ENCODE measurements at regions not wholly inside any gene's neighbourhood (a gene's known extent, or its start where the extent isn't known, plus 50 kb on each side); places are given as distances from the start of the nearest gene placed in this dataset.
A peak's percentile ranks its signal among the peaks of the same experiment; 100 is the strongest.

- peaks cover 3% of the 10 kb centered on the region for H3K4me1 Mint-ChIP-seq (ENCODE audit: low read depth)
- no peak for ATAC-seq
- POLR2A ChIA-PET, result no interaction called here
- peaks cover 22% of the 10 kb centered on the region for H3K27me3 Mint-ChIP-seq (ENCODE audit: low read depth)
- no peak overlapping the region for H3K4me3 Mint-ChIP-seq
- no peaks in the 10 kb centered on the region for H3K9me3 Mint-ChIP-seq (ENCODE audit: insufficient read depth)
- DNase-seq, result no peak
- no peaks in the 10 kb centered on the region for H3K36me3 Mint-ChIP-seq (ENCODE audit: low read depth)
- CTCF ChIA-PET, result no interaction called here
- no peak overlapping the region for H3K27ac Mint-ChIP-seq
Measured at GRCh38 chr10:120975868-120976225, 124.7 kb downstream of the WDR11 start.

GRCh38 chr10:120977897-120978296 is 126.7 kb downstream of the WDR11 start:
- no peaks in the 10 kb centered on the region for H3K9me3 Mint-ChIP-seq (ENCODE audit: insufficient read depth)
- CTCF ChIA-PET, result interaction anchor here (1.4 kb wide), 1 partner anchor 29 kb away, joined by 6 read pairs; no protein-coding TSS in a partner anchor

GRCh38 chr10:120978589-120979252 is 127.6 kb downstream of the WDR11 start:
- ChIA-PET CTCF (interaction anchor here (1.4 kb wide), 1 partner anchor 30 kb away, joined by 6 read pairs; no protein-coding TSS in a partner anchor), POLR2A (no interaction called here)
- H3K4me1 Mint-ChIP-seq (ENCODE audit: low read depth), result peaks cover 3% of the 10 kb centered on the region
- H3K9me3 Mint-ChIP-seq (ENCODE audit: insufficient read depth), result no peaks in the 10 kb centered on the region
- H3K36me3 Mint-ChIP-seq (ENCODE audit: low read depth), result no peaks in the 10 kb centered on the region
- ATAC-seq (no peak), DNase-seq (no peak)
- no peak overlapping the region for H3K4me3 Mint-ChIP-seq
- H3K27me3 Mint-ChIP-seq (ENCODE audit: low read depth), result peaks cover 33% of the 10 kb centered on the region
- H3K27ac Mint-ChIP-seq, result no peak overlapping the region

More at GRCh38 chr10:120977897-120978296, 126.7 kb downstream of the WDR11 start:
- Mint-ChIP-seq H3K27me3 (ENCODE audit: low read depth) (peaks cover 32% of the 10 kb centered on the region), H3K27ac (no peak overlapping the region), H3K4me1 (ENCODE audit: low read depth) (peaks cover 3% of the 10 kb centered on the region), H3K36me3 (ENCODE audit: low read depth) (no peaks in the 10 kb centered on the region), H3K4me3 (no peak overlapping the region)
- POLR2A ChIA-PET, result no interaction called here
- DNase-seq (no peak), ATAC-seq (no peak)

GRCh38 chr10:120979435-120980278 is 128.5 kb downstream of the WDR11 start:
- Mint-ChIP-seq H3K4me1 (ENCODE audit: low read depth) (peaks cover 3% of the 10 kb centered on the region), H3K4me3 (no peak overlapping the region), H3K9me3 (ENCODE audit: insufficient read depth) (no peaks in the 10 kb centered on the region), H3K27me3 (ENCODE audit: low read depth) (peaks cover 33% of the 10 kb centered on the region), H3K36me3 (ENCODE audit: low read depth) (no peaks in the 10 kb centered on the region), H3K27ac (no peak overlapping the region)
- DNase-seq, result peak; percentile 44
- ChIA-PET POLR2A (no interaction called here), CTCF (no interaction called here)
- peak; percentile 58 for ATAC-seq

GRCh38 chr10:120980279-120981255 is 129.4 kb downstream of the WDR11 start:
- DNase-seq (no peak), ATAC-seq (no peak)
- H3K4me1 Mint-ChIP-seq (ENCODE audit: low read depth), result peaks cover 3% of the 10 kb centered on the region
- H3K4me3 Mint-ChIP-seq, result no peak overlapping the region
- no peaks in the 10 kb centered on the region for H3K36me3 Mint-ChIP-seq (ENCODE audit: low read depth)
- H3K27me3 Mint-ChIP-seq (ENCODE audit: low read depth), result peaks cover 33% of the 10 kb centered on the region
- CTCF ChIA-PET, result no interaction called here
- no peaks in the 10 kb centered on the region for H3K9me3 Mint-ChIP-seq (ENCODE audit: insufficient read depth)
- H3K27ac Mint-ChIP-seq, result no peak overlapping the region
- POLR2A ChIA-PET, result no interaction called here

- Mint-ChIP-seq H3K27me3 (ENCODE audit: low read depth) (peaks cover 33% of the 10 kb centered on the region), H3K9me3 (ENCODE audit: insufficient read depth) (peaks cover 2% of the 10 kb centered on the region), H3K4me1 (ENCODE audit: low read depth) (peaks cover 3% of the 10 kb centered on the region), H3K4me3 (no peak overlapping the region), H3K36me3 (ENCODE audit: low read depth) (no peaks in the 10 kb centered on the region), H3K27ac (no peak overlapping the region)
- DNase-seq (no peak), ATAC-seq (no peak)
- POLR2A ChIA-PET, result no interaction called here
- CTCF ChIA-PET, result no interaction called here
Measured at GRCh38 chr10:120981601-120982391, 130.6 kb downstream of the WDR11 start.

GRCh38 chr10:120982507-120982906 is 131.3 kb downstream of the WDR11 start:
- Mint-ChIP-seq H3K27me3 (ENCODE audit: low read depth) (peaks cover 31% of the 10 kb centered on the region), H3K36me3 (ENCODE audit: low read depth) (no peaks in the 10 kb centered on the region), H3K4me1 (ENCODE audit: low read depth) (peaks cover 10% of the 10 kb centered on the region), H3K27ac (no peak overlapping the region), H3K9me3 (ENCODE audit: insufficient read depth) (peaks cover 8% of the 10 kb centered on the region), H3K4me3 (no peak overlapping the region)
- CTCF ChIA-PET, result no interaction called here
- POLR2A ChIA-PET, result no interaction called here
- ATAC-seq (no peak), DNase-seq (no peak)

- DNase-seq, result no peak
- H3K27ac Mint-ChIP-seq, result no peak overlapping the region
- POLR2A ChIA-PET, result no interaction called here
- H3K27me3 Mint-ChIP-seq (ENCODE audit: low read depth), result peaks cover 24% of the 10 kb centered on the region
- peaks cover 10% of the 10 kb centered on the region for H3K4me1 Mint-ChIP-seq (ENCODE audit: low read depth)
- H3K9me3 Mint-ChIP-seq (ENCODE audit: insufficient read depth), result peaks cover 8% of the 10 kb centered on the region
- H3K36me3 Mint-ChIP-seq (ENCODE audit: low read depth), result no peaks in the 10 kb centered on the region
- CTCF ChIA-PET, result no interaction called here
- H3K4me3 Mint-ChIP-seq, result no peak overlapping the region
- no peak for ATAC-seq
Measured at GRCh38 chr10:120983721-120984120, 132.6 kb downstream of the WDR11 start.

GRCh38 chr10:120984221-120984620 is 133.1 kb downstream of the WDR11 start:
- ChIA-PET POLR2A (no interaction called here), CTCF (no interaction called here)
- ATAC-seq (no peak), DNase-seq (no peak)
- Mint-ChIP-seq H3K36me3 (ENCODE audit: low read depth) (no peaks in the 10 kb centered on the region), H3K27ac (no peak overlapping the region), H3K4me1 (ENCODE audit: low read depth) (peaks cover 10% of the 10 kb centered on the region), H3K9me3 (ENCODE audit: insufficient read depth) (peaks cover 8% of the 10 kb centered on the region), H3K27me3 (ENCODE audit: low read depth) (peaks cover 19% of the 10 kb centered on the region), H3K4me3 (no peak overlapping the region)

GRCh38 chr10:120987359-120987758 is 136.2 kb downstream of the WDR11 start:
- Mint-ChIP-seq H3K4me3 (no peak overlapping the region), H3K27ac (no peak overlapping the region), H3K27me3 (ENCODE audit: low read depth) (peaks cover 2% of the 10 kb centered on the region), H3K36me3 (ENCODE audit: low read depth) (no peaks in the 10 kb centered on the region), H3K4me1 (ENCODE audit: low read depth) (peaks cover 7% of the 10 kb centered on the region), H3K9me3 (ENCODE audit: insufficient read depth) (peaks cover 11% of the 10 kb centered on the region)
- ATAC-seq (no peak), DNase-seq (no peak)
- ChIA-PET CTCF (no interaction called here), POLR2A (no interaction called here)

- peaks cover 7% of the 10 kb centered on the region for H3K4me1 Mint-ChIP-seq (ENCODE audit: low read depth)
- ATAC-seq (no peak), DNase-seq (no peak)
- no peak overlapping the region for H3K27ac Mint-ChIP-seq
- H3K36me3 Mint-ChIP-seq (ENCODE audit: low read depth), result no peaks in the 10 kb centered on the region
- no peak overlapping the region for H3K4me3 Mint-ChIP-seq
- POLR2A ChIA-PET, result no interaction called here
- CTCF ChIA-PET, result no interaction called here
- no peaks in the 10 kb centered on the region for H3K27me3 Mint-ChIP-seq (ENCODE audit: low read depth)
- H3K9me3 Mint-ChIP-seq (ENCODE audit: insufficient read depth), result peaks cover 19% of the 10 kb centered on the region
Measured at GRCh38 chr10:120988751-120989150, 137.6 kb downstream of the WDR11 start.

Measured in activated CD8-positive, alpha-beta T cell treated with anti-CD3 and anti-CD28 coated beads, Interleukin-2, amount 10 ng/mL, durations not matched to agents 7 days and 5 days (primary cell).